Loucy (cell line): ENCODE measurements at regions not wholly inside any gene's neighbourhood (a gene's known extent, or its start where the extent isn't known, plus 50 kb on each side); places are given as distances from the start of the nearest gene placed in this dataset.

Source experiments
- CTCF ChIP-seq: fragments of 200-600 bp; sonication (generic); conservative IDR thresholded peaks from 2 replicates; pipeline ENCODE4 v1.5.1; 2014; ENCODE audit warnings: mild to moderate bottlenecking, antibody characterized with exemption, low read length
- EZH2phosphoT487 ChIP-seq: fragments of 200-600 bp; IDR thresholded peaks from 2 replicates; pipeline ENCODE4 v1.6.1; 2018; ENCODE audit warnings: antibody characterized with exemption, mild to moderate bottlenecking, moderate library complexity, borderline replicate concordance

- TF ChIP-seq CTCF, result no peak
- TF ChIP-seq EZH2phosphoT487, result no peak
Observed at GRCh38 chr5:9919306-9920030, 289.3 kb upstream of the TAS2R1 start.
